Activated effector memory CD4-positive, alpha-beta T cell treated with Interleukin-2 at 50 U/mL for 16 hours (primary cell): ENCODE measurements at regions not wholly inside any gene's neighbourhood (a gene's known extent, or its start where the extent isn't known, plus 50 kb on each side); places are given as distances from the start of the nearest gene placed in this dataset.
"Not testable (repeated sequence)": the region's sequence is repeated elsewhere in the genome, so short reads cannot be mapped to it uniquely, and the experiment has no call there.

Source experiments
- DNase-seq: peaks from one replicate; pipeline ENCODE4 v3.0.0-alpha.2; 2020

GRCh38 chr12:116361414-116362223, 84.1 kb upstream of the MED13L start:
- no peak for DNase-seq

- DNase-seq, result no peak
Observed at GRCh38 chr12:116365114-116365513, 87.6 kb upstream of the MED13L start.

GRCh38 chr12:116365606-116366455, 88.3 kb upstream of the MED13L start:
- DNase-seq, result no peak

GRCh38 chr12:116366456-116366776, 88.9 kb upstream of the MED13L start:
- DNase-seq, result no peak

- no peak for DNase-seq
Observed at GRCh38 chr12:116366824-116367223, 89.3 kb upstream of the MED13L start.

GRCh38 chr12:116368196-116369194, 91.0 kb upstream of the MED13L start:
- no peak for DNase-seq

- no peak for DNase-seq
Observed at GRCh38 chr12:116370004-116370404, 92.5 kb upstream of the MED13L start.

GRCh38 chr12:116370886-116371580, 93.5 kb upstream of the MED13L start:
- DNase-seq, result no peak

GRCh38 chr12:116372815-116373214, 95.3 kb upstream of the MED13L start:
- DNase-seq, result no peak

GRCh38 chr12:116373572-116374206, 96.2 kb upstream of the MED13L start:
- no peak for DNase-seq

GRCh38 chr12:116374207-116374606, 96.7 kb upstream of the MED13L start:
- no peak for DNase-seq

GRCh38 chr12:116375278-116375842, 97.9 kb upstream of the MED13L start:
- DNase-seq, result no peak

- DNase-seq, result no peak
Observed at GRCh38 chr12:116376354-116377193, 99.1 kb upstream of the MED13L start.

- DNase-seq, result not testable (repeated sequence)
Observed at GRCh38 chr12:116377194-116377571, 99.7 kb upstream of the MED13L start.

GRCh38 chr12:116378002-116378401, 100.5 kb upstream of the MED13L start:
- no peak for DNase-seq

GRCh38 chr12:116380108-116380507, 102.6 kb upstream of the MED13L start:
- no peak for DNase-seq

GRCh38 chr12:116380740-116381139, 103.2 kb upstream of the MED13L start:
- DNase-seq, result not testable (repeated sequence)

- no peak for DNase-seq
Observed at GRCh38 chr12:116381240-116381743, 103.8 kb upstream of the MED13L start.

- DNase-seq, result no peak
Observed at GRCh38 chr12:116381744-116382685, 104.5 kb upstream of the MED13L start.
